HFF-Myc (cell line): ENCODE measurements at regions not wholly inside any gene's neighbourhood (a gene's known extent, or its start where the extent isn't known, plus 50 kb on each side); places are given as distances from the start of the nearest gene placed in this dataset.

Experiments
- DNase-seq: peaks from one replicate; pipeline ENCODE4 v3.0.0-alpha.2; 2011; ENCODE audit warnings: low read depth; ENCODE audit errors: extremely low read depth
- H3K4me3 ChIP-seq: replicated peaks from 2 replicates; pipeline ENCODE4 v1.5.1; 2011; ENCODE audit warnings: low read depth, mild to moderate bottlenecking, control low read depth, low read length
- TF ChIP-seq, protein P1 (sequence below): IDR thresholded peaks from 2 replicates; pipeline ENCODE4 v1.5.1; 2012; ENCODE audit warnings: mild to moderate bottlenecking, low read depth, low read length, control low read depth; ENCODE audit errors: missing control alignments

DNA sequence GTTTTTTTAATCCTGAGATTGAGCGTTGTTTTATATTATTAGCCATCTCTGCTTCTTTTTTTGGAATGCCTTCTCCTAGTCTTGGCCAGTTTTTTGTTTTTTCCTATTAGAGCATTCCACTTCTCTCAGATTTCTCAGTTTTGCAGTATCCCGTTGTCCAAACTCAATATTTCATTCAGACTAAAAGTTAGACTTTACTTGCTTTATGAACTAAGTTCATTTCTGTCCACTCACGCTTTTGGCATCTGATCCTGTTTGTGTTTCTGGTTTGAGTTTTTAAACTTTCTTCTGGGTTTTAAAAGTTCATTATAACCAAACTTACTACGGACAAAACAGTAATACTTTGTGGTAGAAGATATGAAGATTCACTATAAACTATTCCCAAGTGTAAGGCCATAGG, 288.3 kb upstream of the MPDZ start:
- DNase-seq, result no peak
- TF ChIP-seq, protein P1, sequence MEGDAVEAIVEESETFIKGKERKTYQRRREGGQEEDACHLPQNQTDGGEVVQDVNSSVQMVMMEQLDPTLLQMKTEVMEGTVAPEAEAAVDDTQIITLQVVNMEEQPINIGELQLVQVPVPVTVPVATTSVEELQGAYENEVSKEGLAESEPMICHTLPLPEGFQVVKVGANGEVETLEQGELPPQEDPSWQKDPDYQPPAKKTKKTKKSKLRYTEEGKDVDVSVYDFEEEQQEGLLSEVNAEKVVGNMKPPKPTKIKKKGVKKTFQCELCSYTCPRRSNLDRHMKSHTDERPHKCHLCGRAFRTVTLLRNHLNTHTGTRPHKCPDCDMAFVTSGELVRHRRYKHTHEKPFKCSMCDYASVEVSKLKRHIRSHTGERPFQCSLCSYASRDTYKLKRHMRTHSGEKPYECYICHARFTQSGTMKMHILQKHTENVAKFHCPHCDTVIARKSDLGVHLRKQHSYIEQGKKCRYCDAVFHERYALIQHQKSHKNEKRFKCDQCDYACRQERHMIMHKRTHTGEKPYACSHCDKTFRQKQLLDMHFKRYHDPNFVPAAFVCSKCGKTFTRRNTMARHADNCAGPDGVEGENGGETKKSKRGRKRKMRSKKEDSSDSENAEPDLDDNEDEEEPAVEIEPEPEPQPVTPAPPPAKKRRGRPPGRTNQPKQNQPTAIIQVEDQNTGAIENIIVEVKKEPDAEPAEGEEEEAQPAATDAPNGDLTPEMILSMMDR, result no peak
- no peak overlapping the region for H3K4me3 ChIP-seq

DNA sequence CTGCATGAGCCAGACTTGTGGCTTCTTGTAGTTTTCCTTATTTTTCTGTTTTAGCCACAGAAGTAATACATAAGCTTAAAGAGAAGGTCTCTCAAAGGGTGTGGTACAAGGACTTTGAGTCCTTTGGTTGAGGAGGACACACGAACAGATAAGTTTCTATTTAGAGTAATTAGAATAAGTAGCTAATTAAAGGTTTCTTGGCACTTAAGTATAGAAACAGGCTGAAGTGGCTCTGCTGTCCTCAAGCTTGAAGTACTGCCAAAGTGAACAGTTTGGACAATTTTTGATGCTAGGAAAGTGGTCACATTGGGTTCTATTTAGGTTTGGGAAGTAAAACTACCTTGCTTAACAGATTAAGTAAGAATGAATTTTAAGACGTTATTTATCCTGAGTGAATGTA, 278.3 kb upstream of the MPDZ start:
- TF ChIP-seq, protein P1, result no peak
- no peak for DNase-seq
- H3K4me3 ChIP-seq, result no peak overlapping the region

DNA sequence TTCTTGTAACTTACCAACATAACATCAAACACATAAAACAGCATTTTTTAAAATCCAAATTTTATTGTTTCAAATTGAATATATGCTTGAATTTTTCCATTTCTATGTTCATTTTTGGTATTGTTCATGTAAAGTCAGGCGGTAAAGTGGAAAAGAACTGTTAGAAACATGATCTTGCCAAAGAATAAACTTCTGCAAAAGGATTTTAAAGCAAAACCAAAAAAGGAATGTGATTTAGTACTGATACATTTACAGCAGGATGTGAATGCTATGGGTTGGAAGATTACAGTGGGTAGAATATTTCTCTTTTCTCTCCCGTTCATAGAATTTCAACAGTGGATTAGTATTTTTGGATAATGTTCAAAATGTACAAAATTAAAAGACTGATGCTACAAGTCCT, 277.2 kb upstream of the MPDZ start:
- no peak overlapping the region for H3K4me3 ChIP-seq
- TF ChIP-seq, protein P1, result no peak
- no peak for DNase-seq

DNA sequence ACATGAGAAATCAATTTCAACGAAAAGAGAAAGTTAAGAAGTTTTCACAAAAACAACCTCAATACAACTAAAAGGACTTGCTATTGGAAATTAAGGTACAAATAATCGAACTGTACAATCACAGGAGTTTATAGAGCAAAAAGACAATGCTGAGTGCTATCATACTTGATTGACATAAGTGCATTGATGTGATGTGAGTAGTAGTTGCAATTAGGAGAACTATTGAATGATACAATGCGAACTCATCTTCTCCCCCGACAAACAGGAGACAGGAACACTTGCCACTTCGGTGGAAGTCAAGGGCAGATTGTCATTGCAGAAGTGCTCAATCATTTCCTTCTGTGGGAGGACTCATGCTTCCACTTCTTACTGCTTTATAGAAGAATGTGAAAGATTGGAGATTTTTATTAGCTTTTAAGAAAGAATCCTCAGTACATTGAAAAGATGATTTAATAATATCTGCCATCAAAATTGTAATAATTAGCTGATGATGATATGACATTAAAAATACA, 276.6 kb upstream of the MPDZ start:
- TF ChIP-seq, protein P1, result no peak
- DNase-seq, result no peak
- H3K4me3 ChIP-seq, result no peak overlapping the region

DNA sequence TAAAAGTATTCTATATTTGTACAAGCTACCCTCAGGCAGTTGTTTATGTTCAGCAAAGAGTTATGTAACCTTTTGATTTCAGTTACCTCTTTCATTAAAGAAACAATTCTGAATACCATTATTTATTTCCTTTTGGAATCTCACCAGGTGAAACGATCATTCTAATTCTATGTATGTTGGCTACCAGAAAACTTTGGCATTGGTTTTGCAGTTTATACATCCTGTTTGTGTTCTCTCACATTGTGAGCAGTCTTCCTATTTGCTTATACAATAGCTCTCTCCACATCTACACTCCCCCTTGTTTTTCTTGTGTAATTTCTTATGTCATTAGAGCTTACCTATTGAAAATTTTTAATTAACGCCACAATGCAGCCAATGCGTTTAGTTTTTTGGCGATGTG, 276.0 kb upstream of the MPDZ start:
- TF ChIP-seq, protein P1, result no peak
- H3K4me3 ChIP-seq, result no peak overlapping the region
- no peak for DNase-seq

DNA sequence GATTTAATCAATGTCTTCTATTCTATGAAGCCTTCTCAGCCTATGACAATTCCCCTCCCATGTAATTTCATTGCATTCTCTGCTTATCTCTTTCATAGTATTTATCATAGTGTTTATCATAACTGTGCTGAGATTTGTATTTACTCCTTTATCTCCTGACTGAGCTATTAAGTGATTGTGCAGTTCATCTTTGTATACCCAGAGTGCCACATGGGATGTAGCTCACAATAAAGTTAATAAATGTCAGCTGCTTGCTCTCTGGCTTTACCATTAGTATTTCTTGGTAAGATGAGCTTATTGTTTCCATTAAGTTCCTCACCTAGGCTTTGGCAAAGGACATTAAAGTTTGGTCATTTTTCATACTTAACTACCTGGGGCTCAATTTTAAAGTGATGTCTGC, 275.1 kb upstream of the MPDZ start:
- DNase-seq, result no peak
- TF ChIP-seq, protein P1, result no peak
- H3K4me3 ChIP-seq, result no peak overlapping the region

DNA sequence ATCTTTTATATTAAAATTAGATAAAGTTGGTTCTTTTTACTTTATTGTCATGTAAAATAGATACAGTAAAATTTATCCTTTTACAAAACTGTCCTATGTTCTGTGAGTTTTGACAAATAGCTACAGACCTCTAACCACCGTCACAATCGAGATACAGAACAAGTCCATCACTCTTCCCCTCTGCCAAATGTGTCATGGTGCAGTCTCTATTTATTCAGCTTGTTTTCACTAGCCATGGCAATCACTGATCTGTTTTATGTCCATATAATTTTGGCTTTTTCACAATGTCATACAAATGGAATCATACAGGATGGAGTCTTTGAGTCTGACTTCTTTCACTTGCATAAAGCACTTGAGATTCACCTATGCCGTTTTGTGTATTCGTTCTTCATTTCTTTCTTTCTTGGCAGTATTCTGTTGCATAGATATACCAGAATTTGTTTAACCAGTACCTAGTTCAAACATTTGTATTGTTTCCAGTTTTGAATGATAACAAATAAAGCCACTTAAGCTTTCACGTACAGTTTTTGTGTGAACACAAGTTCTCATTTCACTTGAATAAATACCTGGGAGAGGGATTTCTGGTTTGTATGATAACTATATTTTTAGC, 273.2 kb upstream of the MPDZ start:
- no peak for DNase-seq
- H3K4me3 ChIP-seq, result no peak overlapping the region
- TF ChIP-seq, protein P1, result no peak
